ENCODE measurements at regions not wholly inside any gene's neighbourhood (a gene's known extent, or its start where the extent isn't known, plus 50 kb on each side); places are given as distances from the start of the nearest gene placed in this dataset.

DNA sequence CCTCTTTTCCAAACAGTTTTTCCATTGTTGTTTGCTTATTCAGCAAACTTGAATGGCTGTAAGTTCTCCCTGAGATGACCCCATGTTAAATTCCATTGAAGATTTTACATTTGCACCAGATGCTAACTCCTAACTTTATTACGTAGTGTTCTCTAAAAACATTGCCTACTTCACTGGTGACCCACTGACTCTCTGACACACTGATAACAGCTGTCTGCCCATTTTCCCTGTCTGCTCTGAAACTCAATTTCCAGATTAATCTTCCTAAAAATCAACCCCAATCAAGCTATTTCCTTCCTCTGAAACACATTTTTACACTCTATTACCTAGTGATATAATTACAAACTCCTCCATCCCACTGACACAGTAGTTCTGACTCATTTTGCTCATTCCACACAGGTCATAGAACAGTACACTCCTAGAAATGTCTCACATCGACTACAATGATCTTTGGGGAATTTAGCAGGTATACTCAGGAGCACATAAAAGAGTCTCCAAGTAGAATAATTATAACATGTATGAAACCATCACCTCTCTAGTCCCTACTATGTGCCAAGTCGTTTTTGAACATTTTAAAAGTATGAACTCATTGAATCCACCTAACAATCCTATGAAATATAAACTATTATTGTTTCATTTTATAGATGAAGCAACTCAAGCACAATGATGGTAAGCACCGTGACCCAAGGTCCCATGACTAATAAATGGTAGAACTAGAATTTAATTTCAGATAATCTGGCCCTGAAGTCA is 210.9 kb downstream of the SLIT2 start:
- no peak for DNase-seq

DNA sequence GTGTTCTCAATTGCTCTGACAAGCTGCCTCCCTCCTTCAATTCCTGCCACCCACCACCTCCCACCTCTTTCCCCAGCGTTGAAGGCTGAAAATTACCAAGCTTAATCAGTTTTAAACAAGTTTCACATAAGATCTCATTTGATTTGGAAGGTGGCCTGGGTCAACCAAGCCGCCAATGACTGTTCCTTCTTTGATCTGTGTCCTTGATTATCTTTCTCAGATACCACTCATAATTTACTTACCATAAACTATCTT is 211.4 kb downstream of the SLIT2 start:
- DNase-seq = no peak

DNA sequence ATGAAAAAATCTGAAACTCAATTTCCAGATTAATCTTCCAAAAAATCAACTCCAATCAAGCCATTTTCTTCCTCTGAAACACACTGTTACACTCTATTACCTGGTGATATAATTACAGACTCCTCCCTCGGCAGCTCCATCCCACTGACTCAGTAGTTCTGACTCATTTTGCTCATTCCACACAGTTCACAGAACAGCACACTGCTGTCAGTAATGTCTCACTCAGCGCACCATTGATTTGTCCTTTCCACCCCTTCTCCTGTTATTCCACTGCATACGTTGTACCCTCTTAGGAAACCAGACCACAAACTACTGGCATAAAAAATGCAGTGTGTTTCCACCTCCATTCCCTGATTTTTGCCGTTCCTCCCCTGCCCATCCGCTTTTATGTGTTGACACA is 212.7 kb downstream of the SLIT2 start:
- no peak for DNase-seq

DNA sequence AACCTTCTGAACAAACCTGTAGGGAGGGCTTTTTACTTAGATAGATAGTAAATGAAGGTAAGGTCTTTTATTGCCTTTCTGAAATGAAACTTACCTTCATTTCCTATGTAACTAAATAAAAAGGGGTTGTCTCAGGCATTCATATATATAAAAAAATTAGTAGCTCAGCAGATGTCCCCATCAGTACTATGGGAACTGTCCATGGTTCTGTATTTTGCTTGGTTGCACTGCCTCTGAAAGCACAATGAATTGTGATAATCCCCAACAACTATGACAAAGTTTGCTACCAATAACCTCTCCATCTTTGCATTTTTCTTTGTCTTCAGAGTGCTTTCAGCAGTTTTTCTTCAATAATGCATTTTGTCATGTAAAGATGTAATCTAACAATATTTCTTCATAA is 222.4 kb downstream of the SLIT2 start:
- no peak for DNase-seq

DNA sequence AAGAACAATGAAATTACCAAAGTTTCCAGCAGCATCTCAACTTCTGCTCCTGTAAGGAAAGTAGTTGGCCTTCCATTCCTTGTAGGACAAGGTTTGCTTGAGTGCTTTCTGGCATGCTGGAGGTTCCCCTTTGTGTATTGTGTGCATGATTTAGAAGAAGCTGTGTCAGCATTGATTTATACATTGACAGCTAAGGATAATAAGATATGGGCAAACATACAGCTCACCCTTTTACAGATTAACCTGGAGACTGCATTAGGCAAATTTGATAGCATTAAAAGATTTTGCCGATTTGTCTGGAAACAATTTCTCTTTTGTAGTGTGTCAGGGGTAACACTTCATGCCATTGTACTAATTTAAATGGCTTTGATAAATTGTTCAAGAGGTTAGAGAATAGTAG is 221.8 kb upstream of the PACRGL start:
- DNase-seq = no peak

DNA sequence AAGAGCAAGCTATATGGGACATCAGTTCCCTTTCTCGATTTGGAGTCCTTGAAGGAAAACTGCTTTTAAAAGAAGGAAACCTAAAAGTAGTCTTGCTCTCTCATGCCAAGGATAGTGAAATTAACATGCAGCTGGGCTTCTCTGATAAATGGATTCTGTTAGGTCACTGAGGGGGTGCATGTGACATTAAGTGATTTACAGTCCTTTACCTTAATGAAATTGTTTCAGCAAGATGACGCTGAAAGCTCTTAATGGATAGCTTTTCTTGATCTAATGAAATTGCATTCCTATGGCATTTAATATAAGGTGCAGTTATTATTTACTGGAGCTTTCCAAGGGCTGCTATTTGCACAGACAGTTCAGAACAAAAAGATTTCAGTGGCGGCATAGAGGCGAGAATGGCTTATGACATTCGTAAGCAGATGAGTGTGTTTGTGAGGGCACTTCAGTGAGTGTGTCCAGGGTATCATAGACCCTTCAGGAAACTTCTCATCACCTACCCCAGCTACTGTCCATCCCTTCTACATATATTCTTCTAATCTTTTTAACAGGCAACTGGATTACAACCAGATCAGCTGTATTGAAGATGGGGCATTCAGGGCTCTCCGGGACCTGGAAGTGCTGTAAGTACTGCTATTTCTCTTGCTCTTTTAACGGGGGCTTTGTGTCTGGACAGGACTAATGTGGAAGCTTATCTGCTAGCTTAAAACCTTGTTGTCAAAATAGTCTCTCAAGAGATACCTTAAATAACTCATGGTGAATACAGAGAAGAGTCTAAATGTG is 219.9 kb upstream of the PACRGL start:
- DNase-seq = no peak

DNA sequence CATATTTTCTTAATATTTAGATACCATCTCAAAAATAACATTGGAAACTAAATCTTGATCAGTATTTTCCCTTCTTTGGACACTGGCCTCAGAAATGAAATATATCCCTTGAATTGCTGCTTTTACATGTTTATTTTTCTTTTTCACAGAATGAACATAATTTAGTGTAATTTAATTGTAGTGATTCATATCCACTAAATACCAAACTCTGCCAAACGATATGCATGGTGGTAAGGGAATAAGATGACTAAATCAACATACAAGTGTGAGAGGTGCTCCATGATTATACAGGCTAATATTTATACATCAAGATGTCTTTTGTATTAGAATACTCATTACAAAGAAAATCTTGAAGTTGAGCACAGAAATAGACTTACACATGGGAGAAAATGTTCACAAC is 216.8 kb upstream of the PACRGL start:
- no peak for DNase-seq

DNA sequence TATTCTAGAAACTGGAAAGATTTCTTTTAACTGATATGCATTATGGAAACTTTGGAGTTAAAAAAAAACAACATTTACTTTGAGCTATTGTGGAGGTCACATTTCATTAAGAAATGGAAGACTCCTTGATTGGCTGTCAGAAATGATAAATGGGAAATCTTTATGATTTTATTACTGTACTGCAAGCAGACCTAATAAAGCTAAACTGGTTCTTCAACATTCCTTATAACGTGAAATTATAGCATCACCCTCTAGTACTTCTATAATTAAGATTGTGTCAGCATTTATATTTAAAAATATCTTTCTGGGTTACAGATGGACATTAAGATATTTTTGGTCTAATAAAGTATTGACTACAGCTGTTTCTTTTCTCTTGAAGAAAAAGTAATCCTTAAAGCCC is 213.8 kb upstream of the PACRGL start:
- no peak for DNase-seq

DNA sequence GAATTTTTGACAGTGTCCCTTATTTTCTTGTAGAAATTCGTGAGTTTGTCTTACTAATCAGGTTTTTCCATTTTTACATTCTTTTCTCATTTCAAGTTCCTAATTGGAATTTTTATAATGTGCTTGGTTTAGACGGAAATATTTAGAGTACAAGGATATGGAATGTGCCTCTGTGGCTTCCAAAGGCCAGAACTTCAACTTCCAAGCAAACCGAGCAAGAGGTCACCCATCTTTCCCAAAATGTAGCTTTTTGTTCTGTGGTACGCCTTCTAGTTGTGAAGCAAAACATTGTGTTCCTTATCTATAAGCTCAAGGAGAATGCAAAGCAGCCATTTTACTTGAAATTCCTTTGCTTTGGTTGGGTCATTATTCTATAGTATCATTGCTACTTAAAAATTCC is 212.8 kb upstream of the PACRGL start:
- DNase-seq = no peak

DNA sequence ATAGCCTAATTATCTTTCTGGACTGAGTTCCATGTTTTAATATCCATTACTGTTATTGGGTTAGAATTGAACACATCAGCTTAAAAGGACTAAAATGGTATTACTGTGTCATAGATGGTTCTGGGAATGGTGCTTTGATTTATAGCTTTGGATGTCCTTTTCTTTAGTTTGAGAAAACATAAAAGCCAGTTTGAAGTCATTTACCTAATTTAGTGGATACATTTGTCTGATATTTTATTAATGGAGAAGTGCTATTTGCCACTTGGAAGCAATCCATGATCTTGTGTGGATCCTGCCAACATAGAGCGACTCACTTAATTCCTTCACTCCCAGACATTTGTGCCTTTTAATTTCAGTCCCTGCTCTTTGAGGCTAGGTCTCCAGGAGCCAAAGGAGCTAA is 212.4 kb upstream of the PACRGL start:
- no peak for DNase-seq

DNA sequence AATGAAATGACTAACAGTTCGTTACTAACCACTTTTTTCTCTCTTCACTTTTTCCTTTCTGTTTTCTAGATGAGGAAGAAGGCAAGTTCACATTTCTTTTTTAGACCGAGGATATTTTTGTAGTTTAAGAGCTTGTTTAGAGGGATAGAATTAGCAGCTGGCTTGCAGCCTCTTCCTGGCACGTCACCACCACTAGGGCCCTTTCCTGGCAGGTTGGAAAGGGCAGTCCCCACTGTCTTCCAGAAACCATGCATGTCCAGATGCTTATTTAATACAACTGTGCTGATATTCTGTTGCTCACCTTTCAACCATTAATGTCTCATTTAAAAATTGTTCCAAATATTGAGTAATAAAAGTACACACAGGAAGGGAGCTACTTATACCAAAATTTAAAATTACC is 209.5 kb upstream of the PACRGL start:
- DNase-seq = no peak

DNA sequence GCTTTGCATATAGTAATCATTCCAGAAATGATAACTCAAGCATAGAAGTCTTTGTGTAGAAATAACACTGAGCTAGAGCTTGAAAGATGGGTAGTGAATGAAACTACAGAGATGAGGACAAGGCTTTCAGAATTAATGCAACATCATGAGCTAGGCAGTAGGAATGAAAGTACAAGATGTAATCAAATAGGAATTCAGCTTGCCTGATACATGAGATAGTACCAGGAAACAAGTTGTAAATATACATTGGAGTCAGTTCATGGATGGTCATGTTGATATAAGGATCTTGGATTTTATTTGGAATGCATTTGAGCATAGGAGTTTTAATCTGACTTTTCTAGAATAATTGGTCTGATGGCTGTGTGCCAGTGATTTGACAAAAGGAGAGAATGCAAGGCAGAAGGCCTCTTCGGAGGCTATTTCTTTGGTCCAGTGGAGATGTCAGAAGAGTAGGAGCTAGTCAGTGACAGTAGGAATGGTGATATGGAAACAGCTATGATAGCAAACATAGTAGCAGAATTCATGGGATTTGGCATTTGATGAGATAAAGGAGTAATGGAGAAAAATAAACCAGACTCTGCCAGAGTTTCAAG is 206.4 kb upstream of the PACRGL start:
- DNase-seq = no peak

DNA sequence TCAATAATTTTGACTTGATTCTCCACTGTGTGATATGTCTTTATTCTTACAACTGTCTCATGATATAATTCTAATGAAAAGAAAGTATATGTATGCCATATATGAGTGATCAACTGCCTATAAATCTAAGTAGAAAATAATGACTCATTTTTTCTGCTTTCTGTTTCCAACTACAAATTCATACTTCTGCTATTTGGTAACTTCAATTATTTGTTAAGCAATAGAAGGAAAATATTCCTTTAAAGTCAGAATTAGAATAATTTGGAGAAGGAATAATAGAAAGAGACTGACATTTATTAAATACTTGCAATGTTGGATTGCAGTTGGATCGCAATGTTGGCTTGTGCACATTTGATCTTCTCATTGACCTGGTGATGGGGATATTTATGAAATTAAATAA is 204.2 kb upstream of the PACRGL start:
- DNase-seq = no peak

DNA sequence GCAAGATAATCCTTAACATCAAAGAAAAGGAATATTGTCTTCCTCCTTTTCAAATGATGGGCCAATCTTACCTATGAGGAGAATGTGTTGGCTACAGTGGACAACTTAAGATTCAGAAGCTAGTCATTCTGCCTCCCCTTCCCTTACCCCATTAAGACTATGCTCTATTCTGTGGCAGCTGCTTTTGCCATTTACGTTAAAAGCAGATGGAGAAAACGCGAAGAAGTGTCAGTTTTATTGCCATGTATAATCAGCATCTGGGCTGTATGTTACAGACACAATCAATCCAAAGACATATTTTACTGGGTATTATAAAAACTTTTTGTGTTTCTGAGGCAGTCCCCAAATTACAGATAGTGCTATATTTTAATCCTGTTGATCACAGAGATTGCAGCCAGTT is 196.1 kb upstream of the PACRGL start:
- DNase-seq = no peak

DNA sequence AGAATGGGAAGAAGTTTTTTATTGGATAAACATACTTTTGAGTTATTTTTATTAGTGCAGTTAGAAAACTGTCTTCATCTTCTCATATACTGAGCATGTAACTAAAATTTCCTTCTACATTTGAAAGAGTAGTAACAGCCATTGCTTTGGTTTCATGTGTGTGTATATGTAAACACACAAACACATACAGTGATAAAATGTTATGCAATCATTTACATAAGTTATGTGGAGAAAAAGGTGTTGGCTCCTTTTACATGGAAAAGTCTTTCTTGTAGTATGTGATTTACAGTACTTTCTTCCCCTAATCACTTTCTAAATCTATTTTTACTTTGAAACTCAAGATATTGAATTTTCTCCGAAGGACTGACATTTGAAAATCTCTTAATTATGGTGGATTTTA is 194.3 kb upstream of the PACRGL start:
- DNase-seq = no peak

DNA sequence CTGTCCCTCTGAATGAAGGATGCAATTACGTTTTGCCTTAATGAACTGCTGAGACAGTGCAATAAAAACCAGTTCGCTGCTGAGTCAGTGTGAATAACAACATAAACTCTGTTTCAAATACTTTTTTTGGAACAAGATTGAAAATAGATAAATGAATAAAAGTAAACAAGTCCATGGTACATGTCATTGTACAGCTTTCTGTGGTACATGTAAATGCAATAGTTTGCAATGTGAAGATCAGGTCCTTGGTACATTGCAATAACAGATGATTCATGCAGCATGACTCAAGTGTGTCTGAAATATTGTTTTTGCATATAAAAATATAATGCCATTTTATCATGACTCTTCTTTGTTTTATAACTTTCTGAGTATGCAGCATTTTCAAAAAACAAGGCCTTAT is 193.4 kb upstream of the PACRGL start:
- no peak for DNase-seq

DNA sequence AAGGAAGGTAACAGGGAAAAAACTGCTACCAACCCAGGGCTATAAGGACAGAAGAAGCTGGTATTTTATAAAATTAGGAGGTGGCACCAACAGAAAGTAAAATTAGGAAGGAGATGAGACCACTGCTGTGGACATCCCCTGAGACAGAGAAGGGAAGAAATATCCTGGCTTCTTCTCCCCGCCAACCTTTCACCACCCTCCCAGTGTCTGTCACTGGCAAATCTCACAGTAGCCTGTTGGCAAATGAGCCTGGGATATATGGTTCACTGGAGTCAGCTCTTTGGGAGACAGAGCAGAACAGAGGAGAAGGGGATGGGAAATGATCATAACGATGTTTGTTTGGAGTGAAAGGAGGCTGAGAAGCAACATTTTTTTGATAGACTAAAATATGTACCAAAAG is 190.9 kb upstream of the PACRGL start:
- DNase-seq = no peak

DNA sequence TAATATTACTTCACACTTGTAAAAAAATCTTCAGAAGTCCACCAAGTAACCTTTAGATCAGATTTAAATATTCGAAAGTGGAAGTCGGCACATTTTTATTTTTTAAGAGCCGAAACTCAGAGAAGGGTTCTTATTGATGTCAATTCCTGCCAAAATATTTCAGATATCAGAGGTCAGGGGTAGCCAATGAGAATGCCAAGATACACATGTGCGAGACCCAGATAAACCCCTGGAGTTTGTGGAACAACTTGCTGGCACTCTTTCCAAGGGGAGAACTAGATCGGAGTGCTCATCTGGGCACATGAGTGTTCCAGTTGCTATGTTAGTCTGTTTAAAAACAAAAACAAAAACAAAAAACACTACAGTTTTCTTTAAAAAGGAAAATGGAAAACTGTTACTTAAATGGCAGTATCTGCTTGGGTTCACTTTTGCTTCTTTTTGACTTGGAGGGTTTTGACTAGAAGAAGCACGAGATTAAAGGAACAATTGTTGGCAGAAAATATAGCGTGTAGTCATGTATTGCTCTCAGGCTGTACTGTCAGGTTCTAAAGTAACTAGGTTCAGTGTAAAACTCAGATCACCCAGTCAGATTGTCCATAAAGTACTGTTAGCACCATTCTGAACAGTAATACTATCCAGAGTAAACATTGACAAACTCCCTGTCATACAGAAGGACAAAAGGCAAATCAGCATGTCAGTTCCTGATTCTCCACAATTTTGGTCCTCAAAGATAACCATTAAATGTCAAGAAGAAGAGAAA is 188.0 kb upstream of the PACRGL start:
- peak; percentile 93 for DNase-seq

DNA sequence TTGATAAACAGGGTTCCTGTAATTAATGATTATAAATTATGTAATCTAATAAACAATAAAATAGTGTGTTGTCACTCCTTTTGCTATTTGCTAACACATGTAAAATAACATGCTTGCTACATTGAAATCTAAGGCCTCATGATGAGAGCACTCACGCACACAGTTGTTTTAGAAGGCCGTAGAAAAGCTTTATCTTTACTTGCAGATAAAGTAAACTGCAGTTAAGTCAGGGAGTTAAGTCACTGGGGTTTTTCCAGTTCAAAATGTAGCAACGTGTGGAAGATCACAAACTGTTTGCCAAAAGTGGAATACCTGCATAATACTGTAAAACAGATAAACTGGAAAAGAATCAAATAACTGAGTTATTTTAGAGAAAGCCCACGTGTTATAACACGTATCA is 187.3 kb upstream of the PACRGL start:
- peak; percentile 52 for DNase-seq

DNA sequence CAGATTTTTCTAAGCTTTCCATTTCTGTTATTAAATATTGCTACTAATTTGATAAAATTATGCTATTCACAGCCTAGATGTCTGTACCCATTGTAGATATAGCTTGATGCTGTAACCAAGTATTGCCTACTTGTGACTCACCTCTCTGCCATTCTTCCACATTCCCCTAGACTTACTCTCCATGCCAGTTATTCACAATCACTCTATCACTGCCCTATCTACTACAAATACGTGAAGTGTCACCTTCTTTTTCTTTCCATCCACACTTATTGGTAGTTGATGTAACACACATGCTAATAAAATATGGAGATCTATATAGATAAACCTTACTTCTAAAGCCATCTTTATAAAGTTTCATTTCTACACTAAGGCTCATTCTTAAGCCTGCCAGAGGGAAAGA is 179.4 kb upstream of the PACRGL start:
- no peak for DNase-seq

DNA sequence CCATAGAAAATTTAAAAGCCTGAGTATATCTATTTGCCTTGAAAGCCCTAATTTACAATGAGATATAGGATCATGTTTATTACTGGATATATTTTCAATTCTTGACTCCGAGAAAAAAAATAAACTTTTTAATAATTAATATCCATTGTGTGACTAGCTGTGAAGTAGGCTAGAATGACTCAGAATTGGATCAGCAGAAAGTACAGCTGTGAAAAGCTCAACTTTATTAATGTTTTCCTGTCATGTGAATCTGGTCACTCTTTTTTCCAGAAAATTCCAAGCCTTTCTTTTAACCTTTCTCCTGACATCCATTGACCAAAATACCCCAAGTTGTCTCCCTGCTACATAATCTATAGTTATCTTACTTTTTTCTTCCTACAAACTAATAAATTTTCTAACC is 171.8 kb upstream of the PACRGL start:
- no peak for DNase-seq

DNA sequence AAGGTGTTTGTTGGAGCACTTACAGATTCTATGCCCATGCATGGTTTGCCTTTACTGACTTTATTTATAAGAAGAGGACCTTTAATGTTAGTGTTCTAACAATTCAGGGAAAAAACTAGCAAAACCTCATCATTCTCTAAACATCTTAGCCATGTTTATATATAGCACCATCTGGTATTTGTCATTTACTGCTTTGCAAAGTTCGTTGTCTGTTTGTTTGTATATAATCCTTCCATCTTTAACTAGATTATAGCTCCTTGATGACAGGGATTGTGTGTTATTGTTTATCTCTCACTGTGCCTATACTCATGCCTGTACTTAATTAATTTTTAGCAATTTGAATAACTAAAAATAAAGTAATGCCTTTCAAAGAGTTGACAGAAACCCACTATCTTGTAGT is 170.6 kb upstream of the PACRGL start:
- no peak for DNase-seq

DNA sequence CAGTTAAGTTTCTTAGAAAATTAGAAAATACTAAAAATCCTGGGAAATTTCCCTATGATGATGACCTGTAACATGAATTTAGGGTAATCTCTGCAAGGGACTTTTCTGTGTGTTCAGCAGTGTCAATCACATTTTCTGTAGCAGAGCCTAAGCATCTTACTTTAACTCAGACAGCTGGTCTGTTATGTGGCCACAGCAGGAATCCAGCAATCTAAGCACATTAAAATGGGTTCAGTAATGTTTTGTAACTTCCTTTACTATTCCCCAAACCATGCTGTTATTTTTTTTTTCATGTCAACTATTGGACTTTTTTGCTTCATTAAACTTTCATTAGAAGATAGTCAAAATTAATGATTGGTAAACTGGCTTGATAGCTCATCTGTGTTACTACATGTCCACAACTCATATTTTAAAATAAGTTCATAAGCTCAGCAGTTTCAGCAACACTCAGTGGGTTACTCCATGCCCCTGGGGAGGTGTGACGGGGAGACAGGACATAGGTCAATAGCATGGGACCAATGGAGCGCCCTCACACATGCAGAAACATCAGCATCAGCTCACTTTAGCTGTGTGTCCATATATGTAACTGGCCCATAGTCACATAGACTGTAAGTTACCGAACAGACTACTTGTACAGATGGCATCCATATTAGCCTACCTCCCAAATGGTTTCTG is 168.0 kb upstream of the PACRGL start:
- DNase-seq = no peak
